ENCODE measurements at regions not wholly inside any gene's neighbourhood (a gene's known extent, or its start where the extent isn't known, plus 50 kb on each side); places are given as distances from the start of the nearest gene placed in this dataset.

GRCh38 chr14:71327691-71328090, 420.4 kb downstream of the PCNX1 start:
- no peak for TF ChIP-seq POLR2AphosphoS5 (IDR thresholded peaks at IDR 0.05)
- no peak for TF ChIP-seq CTCF (IDR thresholded peaks at IDR 0.05)
- TF ChIP-seq POLR2A (IDR thresholded peaks at IDR 0.05): no peak

Measured in stomach (tissue), 4 donors.